HCT116 (cell line): ENCODE measurements at regions not wholly inside any gene's neighbourhood (a gene's known extent, or its start where the extent isn't known, plus 50 kb on each side); places are given as distances from the start of the nearest gene placed in this dataset.

Experiments
- ATAC-seq: fragments of 200-7000 bp; cut with Tn5 transposase; 2 replicates; pipeline ENCODE4 v1.9.1; 2020; ENCODE audit warnings: mild to moderate bottlenecking, moderate library complexity
- BruUV-seq: library from RNA; stranded (reverse); fragments of 400-500 nt; replicated peaks from 2 replicates; lab custom pipeline; 2021; lab: Mats Ljungman, UMichigan
- CTCF ChIA-PET: fragments of 300-600 bp; sonication (Branson Sonifier 250); formaldehyde crosslinking; loops from one replicate; lab custom pipeline; 2021; ENCODE audit warnings: antibody characterized with exemption; lab: Charles Lee
- POLR2A ChIA-PET: fragments of 300-600, 350-600 bp; sonication (Branson Sonifier 250); formaldehyde crosslinking; loops from one replicate; lab custom pipeline; 2021; ENCODE audit warnings: antibody characterized with exemption; lab: Charles Lee
- RAD21 ChIA-PET, 2 experiments: fragments of 300-600 bp; sonication (Branson Sonifier 250); formaldehyde crosslinking; loops; one replicate each; lab custom pipeline; 2023; ENCODE audit warnings: low total read pairs in 2 of 2; ENCODE audit not compliant: uncharacterized antibody in 2 of 2, unreplicated experiment in 2 of 2, low non-redundant PET in 1 of 2; lab: Charles Lee
- DNase-seq: peaks from one replicate; pipeline ENCODE4 v3.0.0-alpha.2; 2010; ENCODE audit warnings: low read depth, low spot score
- H2AFZ ChIP-seq: fragments of 200-600 bp; shearing (Covaris generic), sonication (generic); 2 replicates; pipeline ENCODE4 v1.6.1; 2017; ENCODE audit warnings: low read depth, mixed run types, mixed read lengths, antibody characterized with exemption, low read length; ENCODE audit not compliant: poor library complexity, severe bottlenecking
- H3K27ac ChIP-seq: 2 replicates; pipeline ENCODE4 v1.5.1; 2012; ENCODE audit warnings: low read depth, low read length
- H3K27me3 ChIP-seq: fragments of 200-600 bp; sonication (generic); 2 replicates; pipeline ENCODE4 v1.6.1; 2016; ENCODE audit warnings: mixed run types, low read length, mixed read lengths; ENCODE audit not compliant: insufficient read depth
- H3K36me3 ChIP-seq, 2 experiments: fragments of 200-500 bp in 1 of 2; fragments of 200-600 bp in 1 of 2; sonication (Bioruptor generic) in 1 of 2; sonication (generic) in 1 of 2; 2 replicates each; pipeline versions ENCODE4 v1.5.1 to v1.6.1; 2014 to 2016; ENCODE audit warnings: low read length in 2 of 2, inconsistent platforms in 1 of 2, mixed read lengths in 1 of 2, mixed run types in 1 of 2; ENCODE audit not compliant: insufficient read depth in 2 of 2, control insufficient read depth in 1 of 2
- H3K4me1 ChIP-seq, 2 experiments: fragments of 200-600 bp in 1 of 2; sonication (generic) in 1 of 2; 2 replicates each; pipeline versions ENCODE4 v1.5.1 to v1.6.1; 2012 to 2017; ENCODE audit warnings: low read length in 2 of 2, inconsistent platforms in 1 of 2, mild to moderate bottlenecking in 1 of 2, mixed read lengths in 1 of 2, mixed run types in 1 of 2, moderate library complexity in 1 of 2; ENCODE audit not compliant: insufficient read depth in 2 of 2, control insufficient read depth in 1 of 2
- H3K4me2 ChIP-seq: fragments of 200-600 bp; sonication (generic); 2 replicates; pipeline ENCODE4 v1.6.1; 2017; ENCODE audit warnings: mixed run types, low read length, mixed read lengths
- H3K4me3 ChIP-seq, 2 experiments: fragments of 200-600 bp in 1 of 2; sonication (generic) in 1 of 2; replicated peaks in 1 of 2; 2 replicates each; pipeline ENCODE4 v1.5.1; 2011 to 2016; ENCODE audit warnings: low read length in 2 of 2, control low read depth in 1 of 2, low read depth in 1 of 2, mild to moderate bottlenecking in 1 of 2, mixed read lengths in 1 of 2, mixed run types in 1 of 2
- H3K79me2 ChIP-seq: fragments of 200-600 bp; sonication (generic); 2 replicates; pipeline ENCODE4 v1.6.1; 2017; ENCODE audit warnings: mild to moderate bottlenecking, mixed run types, low read length, moderate library complexity, mixed read lengths; ENCODE audit not compliant: insufficient read depth
- H3K9ac ChIP-seq: fragments of 200-600 bp; sonication (generic); 2 replicates; pipeline ENCODE4 v1.6.1; 2016; ENCODE audit warnings: low read length, mixed read lengths
- H3K9me2 ChIP-seq: fragments of 200-600 bp; sonication (generic), shearing (Covaris generic); 2 replicates; pipeline ENCODE4 v1.6.1; 2017; ENCODE audit warnings: mixed run types, mild to moderate bottlenecking, moderate library complexity; ENCODE audit not compliant: insufficient read depth
- H3K9me3 ChIP-seq, 2 experiments: fragments of 200-500 bp in 1 of 2; fragments of 200-600 bp in 1 of 2; sonication (Bioruptor generic) in 1 of 2; sonication (generic) in 1 of 2; 2 replicates each; pipeline ENCODE4 v1.6.1; 2014 to 2017; ENCODE audit warnings: low read length in 2 of 2, mixed read lengths in 2 of 2, inconsistent platforms in 1 of 2, low read depth in 1 of 2, mild to moderate bottlenecking in 1 of 2, mixed run types in 1 of 2, moderate library complexity in 1 of 2; ENCODE audit not compliant: control insufficient read depth in 1 of 2, insufficient read depth in 1 of 2
- H4K20me1 ChIP-seq: fragments of 200-600 bp; sonication (generic), shearing (Covaris generic); 2 replicates; pipeline ENCODE4 v1.6.1; 2017; ENCODE audit warnings: mixed run types, mild to moderate bottlenecking, moderate library complexity; ENCODE audit not compliant: insufficient read depth
- EZH2phosphoT487 ChIP-seq: fragments of 200-600 bp; IDR thresholded peaks from 2 replicates; pipeline ENCODE4 v1.6.1; 2018; ENCODE audit warnings: antibody characterized with exemption, borderline replicate concordance
- JUND ChIP-seq: IDR thresholded peaks from 2 replicates; pipeline ENCODE4 v1.6.1; 2012
- SIN3A ChIP-seq: IDR thresholded peaks from 2 replicates; pipeline ENCODE4 v1.6.1; 2012; ENCODE audit warnings: low read depth
- SP1 ChIP-seq: IDR thresholded peaks from 2 replicates; pipeline ENCODE4 v1.6.1; 2012; ENCODE audit warnings: low read depth
- SRF ChIP-seq: IDR thresholded peaks from 2 replicates; pipeline ENCODE4 v1.6.1; 2012; ENCODE audit warnings: low read depth
- YY1 ChIP-seq: IDR thresholded peaks from 2 replicates; pipeline ENCODE4 v1.6.1; 2011; ENCODE audit warnings: low read length, low read depth, moderate library complexity, mild to moderate bottlenecking; ENCODE audit not compliant: insufficient replicate concordance; ENCODE audit errors: extremely low read depth
- intact Hi-C: fragments of 100-400 bp; cut with micrococcal nuclease; formaldehyde crosslinking; loops from 2 replicates; pipeline ENCODE4 v1.10.0; 2022
- TF ChIP-seq, protein P1 (sequence below): IDR thresholded peaks from 2 replicates; pipeline ENCODE4 v1.6.1; 2012; ENCODE audit warnings: low read depth
- TF ChIP-seq, protein P2 (sequence below): IDR thresholded peaks from 2 replicates; pipeline ENCODE4 v1.6.1; 2012

- ATAC-seq (no peak), DNase-seq (no peak)
- H3K27me3 ChIP-seq = peaks cover 19% of the 10 kb centered on the region
- H3K4me3 ChIP-seq = no peak overlapping the region
- H3K9me2 ChIP-seq = no peaks in the 10 kb centered on the region
- no TSS peak for BruUV-seq
- intact Hi-C loops = no loop called here
- no peak overlapping the region for H3K27ac ChIP-seq
- TF ChIP-seq JUND = no peak
- TF ChIP-seq SP1 = no peak
- TF ChIP-seq, protein P1, sequence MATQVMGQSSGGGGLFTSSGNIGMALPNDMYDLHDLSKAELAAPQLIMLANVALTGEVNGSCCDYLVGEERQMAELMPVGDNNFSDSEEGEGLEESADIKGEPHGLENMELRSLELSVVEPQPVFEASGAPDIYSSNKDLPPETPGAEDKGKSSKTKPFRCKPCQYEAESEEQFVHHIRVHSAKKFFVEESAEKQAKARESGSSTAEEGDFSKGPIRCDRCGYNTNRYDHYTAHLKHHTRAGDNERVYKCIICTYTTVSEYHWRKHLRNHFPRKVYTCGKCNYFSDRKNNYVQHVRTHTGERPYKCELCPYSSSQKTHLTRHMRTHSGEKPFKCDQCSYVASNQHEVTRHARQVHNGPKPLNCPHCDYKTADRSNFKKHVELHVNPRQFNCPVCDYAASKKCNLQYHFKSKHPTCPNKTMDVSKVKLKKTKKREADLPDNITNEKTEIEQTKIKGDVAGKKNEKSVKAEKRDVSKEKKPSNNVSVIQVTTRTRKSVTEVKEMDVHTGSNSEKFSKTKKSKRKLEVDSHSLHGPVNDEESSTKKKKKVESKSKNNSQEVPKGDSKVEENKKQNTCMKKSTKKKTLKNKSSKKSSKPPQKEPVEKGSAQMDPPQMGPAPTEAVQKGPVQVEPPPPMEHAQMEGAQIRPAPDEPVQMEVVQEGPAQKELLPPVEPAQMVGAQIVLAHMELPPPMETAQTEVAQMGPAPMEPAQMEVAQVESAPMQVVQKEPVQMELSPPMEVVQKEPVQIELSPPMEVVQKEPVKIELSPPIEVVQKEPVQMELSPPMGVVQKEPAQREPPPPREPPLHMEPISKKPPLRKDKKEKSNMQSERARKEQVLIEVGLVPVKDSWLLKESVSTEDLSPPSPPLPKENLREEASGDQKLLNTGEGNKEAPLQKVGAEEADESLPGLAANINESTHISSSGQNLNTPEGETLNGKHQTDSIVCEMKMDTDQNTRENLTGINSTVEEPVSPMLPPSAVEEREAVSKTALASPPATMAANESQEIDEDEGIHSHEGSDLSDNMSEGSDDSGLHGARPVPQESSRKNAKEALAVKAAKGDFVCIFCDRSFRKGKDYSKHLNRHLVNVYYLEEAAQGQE = no peak
- TF ChIP-seq YY1 = no peak
- TF ChIP-seq, protein P2, sequence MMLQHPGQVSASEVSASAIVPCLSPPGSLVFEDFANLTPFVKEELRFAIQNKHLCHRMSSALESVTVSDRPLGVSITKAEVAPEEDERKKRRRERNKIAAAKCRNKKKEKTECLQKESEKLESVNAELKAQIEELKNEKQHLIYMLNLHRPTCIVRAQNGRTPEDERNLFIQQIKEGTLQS = no peak
- TF ChIP-seq SIN3A = no peak
- no peak for TF ChIP-seq EZH2phosphoT487
- TF ChIP-seq SRF = no peak
- ChIA-PET POLR2A (no interaction called here), RAD21 (no interaction called here), CTCF (no interaction called here)
- H3K4me2 ChIP-seq = no peak overlapping the region
- H3K9ac ChIP-seq = no peak overlapping the region
- no peaks in the 10 kb centered on the region for H3K9me3 ChIP-seq
- H3K4me1 ChIP-seq = no peaks in the 10 kb centered on the region
- H4K20me1 ChIP-seq = no peaks in the 10 kb centered on the region
- no peaks in the 10 kb centered on the region for H3K79me2 ChIP-seq
- H3K36me3 ChIP-seq = no peaks in the 10 kb centered on the region
- H2AFZ ChIP-seq = no peak overlapping the region
Measured at GRCh38 chr1:229985613-229986010, 81.4 kb upstream of the GALNT2 start.
